NCI-H2029 (cell line): ENCODE measurements at regions not wholly inside any gene's neighbourhood (a gene's known extent, or its start where the extent isn't known, plus 50 kb on each side); places are given as distances from the start of the nearest gene placed in this dataset.

Source experiments
- DNase-seq: peaks from one replicate; lab custom pipeline; 2025; lab: John Stamatoyannopoulos, UW

GRCh38 chr17:34527908-34528470 is 51.4 kb upstream of the TMEM132E start:
- DNase-seq: no peak

- DNase-seq: no peak
Measured at GRCh38 chr17:34527136-34527907, 52.1 kb upstream of the TMEM132E start.

GRCh38 chr17:34525651-34526050 is 53.7 kb upstream of the TMEM132E start:
- DNase-seq: no peak

GRCh38 chr17:34521955-34522354 is 57.4 kb upstream of the TMEM132E start:
- DNase-seq: no peak

GRCh38 chr17:34519282-34519681 is 60.1 kb upstream of the TMEM132E start:
- no peak for DNase-seq

GRCh38 chr17:34517406-34517805 is 62.0 kb upstream of the TMEM132E start:
- DNase-seq: no peak

- no peak for DNase-seq
Measured at GRCh38 chr17:34511931-34512330, 67.5 kb upstream of the TMEM132E start.

- no peak for DNase-seq
Measured at GRCh38 chr17:34511265-34511664, 68.1 kb upstream of the TMEM132E start.

GRCh38 chr17:34504814-34505484 is 74.4 kb upstream of the TMEM132E start:
- DNase-seq: no peak

GRCh38 chr17:34503528-34504195 is 75.7 kb upstream of the TMEM132E start:
- DNase-seq: no peak

GRCh38 chr17:34502426-34502825 is 77.0 kb upstream of the TMEM132E start:
- no peak for DNase-seq

GRCh38 chr17:34499576-34499975 is 79.8 kb upstream of the TMEM132E start:
- no peak for DNase-seq

GRCh38 chr17:34493917-34494316 is 85.5 kb upstream of the TMEM132E start:
- no peak for DNase-seq

- DNase-seq: no peak
Measured at GRCh38 chr17:34487626-34488025, 91.8 kb upstream of the TMEM132E start.

- no peak for DNase-seq
Measured at GRCh38 chr17:34486761-34487160, 92.6 kb upstream of the TMEM132E start.

- no peak for DNase-seq
Measured at GRCh38 chr17:34485999-34486398, 93.4 kb upstream of the TMEM132E start.

GRCh38 chr17:34484193-34484733 is 95.1 kb upstream of the TMEM132E start:
- no peak for DNase-seq

- DNase-seq: no peak
Measured at GRCh38 chr17:34482730-34483129, 96.7 kb upstream of the TMEM132E start.

- DNase-seq: no peak
Measured at GRCh38 chr17:34481779-34482178, 97.6 kb upstream of the TMEM132E start.

GRCh38 chr17:34479371-34479770 is 100.0 kb upstream of the TMEM132E start:
- no peak for DNase-seq

GRCh38 chr17:34478244-34478643 is 101.1 kb upstream of the TMEM132E start:
- no peak for DNase-seq

GRCh38 chr17:34475296-34475695 is 104.1 kb upstream of the TMEM132E start:
- no peak for DNase-seq
